GM12878 (cell line): ENCODE measurements at regions not wholly inside any gene's neighbourhood (a gene's known extent, or its start where the extent isn't known, plus 50 kb on each side); places are given as distances from the start of the nearest gene placed in this dataset.

ENCODE experiments used
- ATF2 ChIP-seq: IDR thresholded peaks from 2 replicates; pipeline ENCODE4 v1.6.1; 2012; ENCODE audit warnings: low read length, inconsistent platforms
- CTCF ChIP-seq, 3 experiments: IDR thresholded peaks in 2 of 3; conservative IDR thresholded peaks in 1 of 3; 2 replicates each; pipeline ENCODE4 v1.5.1; 2011; ENCODE audit warnings: low read depth in 3 of 3, low read length in 3 of 3, mild to moderate bottlenecking in 3 of 3, control low read depth in 2 of 3, moderate library complexity in 2 of 3, inconsistent platforms in 1 of 3, mixed read lengths in 1 of 3; ENCODE audit not compliant: control insufficient read depth in 2 of 3, insufficient read depth in 1 of 3; ENCODE audit errors: extremely low read depth in 1 of 3
- YY1 ChIP-seq: IDR thresholded peaks from 2 replicates; pipeline ENCODE4 v1.6.1; 2011; ENCODE audit warnings: low read depth, mild to moderate bottlenecking, low read length
- ZNF592 ChIP-seq: fragments of 450-650 bp; IDR thresholded peaks from 2 replicates; pipeline ENCODE4 v1.6.1; 2017; ENCODE audit warnings: mild to moderate bottlenecking, moderate library complexity

GRCh38 chr15:69574506-69574905, 121.9 kb downstream of the RPLP1 start:
- TF ChIP-seq ATF2 (no peak), CTCF (IDR thresholded peaks at IDR 0.05 in 2 of 3, conservative IDR thresholded peaks at IDR 0.05 in 1 of 3; ENCODE audit: control insufficient read depth in 2 of 3, extremely low read depth in 1 of 3, insufficient read depth in 1 of 3, low read depth in 3 of 3, low read length in 3 of 3) (no peak), YY1 (no peak), ZNF592 (no peak)
